ENCODE measurements at regions not wholly inside any gene's neighbourhood (a gene's known extent, or its start where the extent isn't known, plus 50 kb on each side); places are given as distances from the start of the nearest gene placed in this dataset.

DNA sequence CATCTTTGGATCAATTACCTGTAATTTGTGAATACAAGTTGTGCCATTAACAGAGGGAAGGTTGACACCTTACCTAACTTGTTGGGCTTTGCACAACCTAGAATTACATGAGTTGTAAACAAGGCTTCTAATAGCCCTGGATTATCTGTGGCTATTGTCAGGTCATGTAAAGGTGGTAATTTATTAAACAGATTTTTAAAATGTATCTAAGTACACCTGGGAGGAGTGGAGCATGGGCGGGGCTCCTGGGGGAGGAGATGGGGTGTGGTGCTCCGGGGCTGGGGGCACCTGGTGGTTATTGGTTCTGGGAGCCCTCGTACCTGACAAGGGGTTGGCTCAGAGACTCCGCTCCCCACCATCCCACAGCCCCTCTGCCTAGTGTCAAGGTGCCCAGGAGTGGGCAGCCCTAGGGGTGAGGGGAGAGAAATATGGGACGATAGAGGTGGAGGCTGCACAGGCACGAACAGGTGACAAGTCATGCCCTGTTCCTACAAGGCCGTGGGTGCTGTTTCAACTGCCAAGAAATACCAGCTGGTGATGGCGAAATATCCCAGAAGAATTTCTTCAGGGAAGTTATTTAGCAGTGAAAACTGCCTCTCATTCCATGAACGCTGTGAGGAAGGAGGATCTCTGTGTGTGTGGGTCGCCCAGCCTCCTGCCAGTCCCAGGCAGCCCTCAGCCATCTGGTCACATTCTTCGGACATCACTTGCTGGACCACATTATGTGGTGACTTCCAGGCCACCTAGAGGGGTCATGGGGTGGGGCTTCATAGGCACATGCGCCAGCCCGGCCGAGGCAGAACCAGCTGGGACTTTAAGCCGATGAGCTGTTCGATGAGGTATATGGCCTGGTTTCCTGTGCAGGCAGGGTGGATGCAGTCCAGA lies 55.5 kb upstream of the IRX3 start:
- TF ChIP-seq EZH2phosphoT487 (IDR thresholded peaks at IDR 0.05; ENCODE audit: insufficient read depth, low read depth) = no peak
- no peak for TF ChIP-seq EZH2 (IDR thresholded peaks at IDR 0.05; ENCODE audit: insufficient read depth, poor library complexity, severe bottlenecking)

All from GM23248 (cell line).